C1 segment of cervical spinal cord (tissue), 14 donors: ENCODE measurements at regions not wholly inside any gene's neighbourhood (a gene's known extent, or its start where the extent isn't known, plus 50 kb on each side); places are given as distances from the start of the nearest gene placed in this dataset.

Source experiments
- DNase-seq, 14 donors: peaks; one replicate each; lab custom pipeline; 2025; lab: John Stamatoyannopoulos, UW

GRCh38 chr1:5291889-5292288, 637.5 kb downstream of the AJAP1 start:
- no peak for DNase-seq

- no peak for DNase-seq
These were observed 633.1 kb downstream of the AJAP1 start for GRCh38 chr1:5287178-5288150.

GRCh38 chr1:5286244-5286643, 631.8 kb downstream of the AJAP1 start:
- no peak for DNase-seq

GRCh38 chr1:5274527-5274926, 620.1 kb downstream of the AJAP1 start:
- DNase-seq: no peak

- DNase-seq: peak in 2 of 14 donors; percentile 19 to 20
These were observed 619.0 kb downstream of the AJAP1 start for GRCh38 chr1:5273280-5274003.

GRCh38 chr1:5272325-5272724, 617.9 kb downstream of the AJAP1 start:
- DNase-seq: no peak

- no peak for DNase-seq
These were observed 616.9 kb downstream of the AJAP1 start for GRCh38 chr1:5271264-5271663.

- DNase-seq: no peak
These were observed 615.5 kb downstream of the AJAP1 start for GRCh38 chr1:5269901-5270300.

GRCh38 chr1:5267603-5268235, 613.3 kb downstream of the AJAP1 start:
- DNase-seq: no peak

- no peak for DNase-seq
These were observed 611.1 kb downstream of the AJAP1 start for GRCh38 chr1:5265438-5266075.

- DNase-seq: no peak
These were observed 610.1 kb downstream of the AJAP1 start for GRCh38 chr1:5264476-5264875.

- DNase-seq: no peak
These were observed 602.4 kb downstream of the AJAP1 start for GRCh38 chr1:5256793-5257192.

- no peak for DNase-seq
These were observed 600.6 kb downstream of the AJAP1 start for GRCh38 chr1:5254975-5255374.

GRCh38 chr1:5254131-5254725, 599.8 kb downstream of the AJAP1 start:
- no peak for DNase-seq

GRCh38 chr1:5253036-5253435, 598.6 kb downstream of the AJAP1 start:
- DNase-seq: no peak

GRCh38 chr1:5250336-5250735, 595.9 kb downstream of the AJAP1 start:
- no peak for DNase-seq

GRCh38 chr1:5245348-5245747, 590.9 kb downstream of the AJAP1 start:
- no peak for DNase-seq

- no peak for DNase-seq
These were observed 590.3 kb downstream of the AJAP1 start for GRCh38 chr1:5244631-5245285.

GRCh38 chr1:5242850-5243249, 588.4 kb downstream of the AJAP1 start:
- no peak for DNase-seq

- peak in 5 of 14 donors; percentile 2 to 47 (median 14) for DNase-seq
These were observed 585.5 kb downstream of the AJAP1 start for GRCh38 chr1:5239911-5240310.
